ENCODE measurements at regions not wholly inside any gene's neighbourhood (a gene's known extent, or its start where the extent isn't known, plus 50 kb on each side); places are given as distances from the start of the nearest gene placed in this dataset.
A peak's percentile ranks its signal among the peaks of the same experiment; 100 is the strongest.

GRCh38 chr5:87120518-87121303, 147.0 kb upstream of the RASA1 start:
- peak; percentile 67 to 96 for DNase-seq (ENCODE audit: low read depth in 2 of 2)
- no peak for TF ChIP-seq CTCF (IDR thresholded peaks at IDR 0.05; ENCODE audit: low read depth, low read length)
- H3K4me3 ChIP-seq (replicated peaks in 1 of 2; ENCODE audit: low read depth in 2 of 2, low read length in 2 of 2), result no peak overlapping the region

- no peak overlapping the region for H3K4me3 ChIP-seq (replicated peaks in 1 of 2; ENCODE audit: low read depth in 2 of 2, low read length in 2 of 2)
- peak; percentile 81 to 95 for DNase-seq (ENCODE audit: low read depth in 2 of 2)
- TF ChIP-seq CTCF (IDR thresholded peaks at IDR 0.05; ENCODE audit: low read depth, low read length), result no peak
These were observed 146.2 kb upstream of the RASA1 start for GRCh38 chr5:87121304-87122150.

- no peak overlapping the region for H3K4me3 ChIP-seq (replicated peaks in 1 of 2; ENCODE audit: low read depth in 2 of 2, low read length in 2 of 2)
- DNase-seq (ENCODE audit: low read depth in 2 of 2), result no peak
- no peak for TF ChIP-seq CTCF (IDR thresholded peaks at IDR 0.05; ENCODE audit: low read depth, low read length)
These were observed 145.3 kb upstream of the RASA1 start for GRCh38 chr5:87122151-87122977.

GRCh38 chr5:87125766-87126165, 141.9 kb upstream of the RASA1 start:
- H3K4me3 ChIP-seq (replicated peaks in 1 of 2; ENCODE audit: low read depth in 2 of 2, low read length in 2 of 2), result no peak overlapping the region
- no peak for TF ChIP-seq CTCF (IDR thresholded peaks at IDR 0.05; ENCODE audit: low read depth, low read length)
- DNase-seq (ENCODE audit: low read depth in 2 of 2), result no peak

- TF ChIP-seq CTCF (IDR thresholded peaks at IDR 0.05; ENCODE audit: low read depth, low read length), result no peak
- no peak for DNase-seq (ENCODE audit: low read depth in 2 of 2)
- no peak overlapping the region for H3K4me3 ChIP-seq (replicated peaks in 1 of 2; ENCODE audit: low read depth in 2 of 2, low read length in 2 of 2)
These were observed 140.8 kb upstream of the RASA1 start for GRCh38 chr5:87126869-87127268.

GRCh38 chr5:87127426-87127825, 140.3 kb upstream of the RASA1 start:
- no peak for TF ChIP-seq CTCF (IDR thresholded peaks at IDR 0.05; ENCODE audit: low read depth, low read length)
- peak in 1 of 2 donors; percentile 85 for DNase-seq (ENCODE audit: low read depth in 2 of 2)
- no peak overlapping the region for H3K4me3 ChIP-seq (replicated peaks in 1 of 2; ENCODE audit: low read depth in 2 of 2, low read length in 2 of 2)

Data from cardiac fibroblast (primary cell).